SK-N-SH (cell line): ENCODE measurements at regions not wholly inside any gene's neighbourhood (a gene's known extent, or its start where the extent isn't known, plus 50 kb on each side); places are given as distances from the start of the nearest gene placed in this dataset.

Source experiments
- CTCF ChIA-PET: fragments of 300-600, 350-600 bp; formaldehyde crosslinking; extraction: SDS; loops from one replicate; lab custom pipeline; 2021; lab: Yijun Ruan, JAX
- POLR2A ChIA-PET: fragments of 350-600 bp; sonication (Branson Sonifier 250); formaldehyde crosslinking; extraction: SDS; loops from one replicate; lab custom pipeline; 2020; ENCODE audit warnings: antibody characterized with exemption, inconsistent platforms; lab: Yijun Ruan, JAX
- DNase-seq: peaks from one replicate; pipeline ENCODE4 v3.0.0; 2012
- H2AFZ ChIP-seq: fragments of 200-600 bp; sonication (generic); 2 replicates; pipeline ENCODE4 v1.8.1; 2016; ENCODE audit warnings: antibody characterized with exemption, mild to moderate bottlenecking, low read depth
- H3F3A ChIP-seq: fragments of 200-600 bp; sonication (generic); replicated peaks from 2 replicates; pipeline ENCODE3; 2016; ENCODE audit warnings: antibody characterized with exemption, mild to moderate bottlenecking; ENCODE audit not compliant: insufficient read depth
- H3K27ac ChIP-seq, 2 experiments: fragments of 200-500 bp in 1 of 2; fragments of 200-600 bp in 1 of 2; sonication (Bioruptor generic) in 1 of 2; sonication (generic), shearing (Covaris generic) in 1 of 2; 2 replicates each; pipeline versions ENCODE4 v1.5.1 to v1.6.1; 2014 to 2016; ENCODE audit warnings: low read depth in 2 of 2, inconsistent platforms in 1 of 2, low read length in 1 of 2, mild to moderate bottlenecking in 1 of 2, mixed read lengths in 1 of 2
- H3K27me3 ChIP-seq: fragments of 200-600 bp; sonication (generic), shearing (Covaris generic); 2 replicates; pipeline ENCODE4 v1.6.1; 2016; ENCODE audit warnings: mixed run types; ENCODE audit not compliant: insufficient read depth
- H3K36me3 ChIP-seq, 2 experiments: fragments of 200-500 bp in 1 of 2; fragments of 200-600 bp in 1 of 2; sonication (Bioruptor generic) in 1 of 2; sonication (generic) in 1 of 2; replicated peaks in 1 of 2; 2 replicates each; pipeline versions ENCODE3 to v1.5.1; 2014 to 2016; ENCODE audit warnings: low read length in 1 of 2, mild to moderate bottlenecking in 1 of 2; ENCODE audit not compliant: insufficient read depth in 2 of 2, control insufficient read depth in 1 of 2
- H3K4me1 ChIP-seq, 2 experiments: fragments of 200-500 bp in 1 of 2; fragments of 200-600 bp in 1 of 2; sonication (Bioruptor generic) in 1 of 2; sonication (generic), shearing (Covaris generic) in 1 of 2; 2 replicates each; pipeline versions ENCODE4 v1.5.1 to v1.6.1; 2014 to 2016; ENCODE audit warnings: low read depth in 1 of 2, low read length in 1 of 2, mixed run types in 1 of 2; ENCODE audit not compliant: insufficient read depth in 2 of 2, control insufficient read depth in 1 of 2
- H3K4me2 ChIP-seq: fragments of 200-600 bp; sonication (generic), shearing (Covaris generic); 2 replicates; pipeline ENCODE4 v1.6.1; 2017; ENCODE audit warnings: mixed run types
- H3K4me3 ChIP-seq, 2 experiments: fragments of 200-500 bp in 1 of 2; fragments of 200-600 bp in 1 of 2; sonication (Bioruptor generic) in 1 of 2; sonication (generic), shearing (Covaris generic) in 1 of 2; 2 replicates each; pipeline versions ENCODE4 v1.5.1 to v1.8.1; 2014 to 2016; ENCODE audit warnings: low read depth in 2 of 2, inconsistent platforms in 1 of 2, low read length in 1 of 2, mild to moderate bottlenecking in 1 of 2, mixed read lengths in 1 of 2, moderate library complexity in 1 of 2
- H3K79me2 ChIP-seq: fragments of 200-600 bp; sonication (generic); 2 replicates; pipeline ENCODE4 v1.8.1; 2017; ENCODE audit warnings: mild to moderate bottlenecking; ENCODE audit not compliant: insufficient read depth
- H3K9ac ChIP-seq: fragments of 200-600 bp; sonication (generic); 2 replicates; pipeline ENCODE4 v1.6.1; 2017; ENCODE audit warnings: mixed run types
- H3K9me2 ChIP-seq: fragments of 200-600 bp; sonication (generic); 2 replicates; pipeline ENCODE4 v1.6.1; 2017; ENCODE audit warnings: mixed run types
- H3K9me3 ChIP-seq: fragments of 200-600 bp; sonication (generic); 2 replicates; pipeline ENCODE4 v1.6.1; 2017; ENCODE audit warnings: mixed run types, mild to moderate bottlenecking, moderate library complexity
- H4K20me1 ChIP-seq: fragments of 200-600 bp; sonication (generic); 2 replicates; pipeline ENCODE4 v1.6.1; 2017; ENCODE audit warnings: mild to moderate bottlenecking, mixed run types; ENCODE audit not compliant: insufficient read depth
- ELF1 ChIP-seq: IDR thresholded peaks from 2 replicates; pipeline ENCODE4 v1.4.0; 2012
- FOXM1 ChIP-seq: IDR thresholded peaks from 2 replicates; pipeline ENCODE4 v1.4.0; 2012; ENCODE audit warnings: low read depth, mild to moderate bottlenecking
- GABPA ChIP-seq: IDR thresholded peaks from 2 replicates; pipeline ENCODE4 v1.4.0; 2012; ENCODE audit warnings: low read depth, mild to moderate bottlenecking
- NFIC ChIP-seq: IDR thresholded peaks from 2 replicates; pipeline ENCODE4 v1.4.0; 2012; ENCODE audit warnings: borderline replicate concordance
- NRF1 ChIP-seq: IDR thresholded peaks from 2 replicates; pipeline ENCODE4 v1.6.1; 2012; ENCODE audit warnings: low read depth, mild to moderate bottlenecking, low read length
- RAD21 ChIP-seq: IDR thresholded peaks from 2 replicates; pipeline ENCODE4 v1.6.1; 2012; ENCODE audit warnings: mild to moderate bottlenecking, low read length
- RCOR1 ChIP-seq: fragments of 150-350 bp; IDR thresholded peaks from 2 replicates; pipeline ENCODE4 v1.6.1; 2017; ENCODE audit warnings: antibody characterized with exemption, low read length
- SIN3A ChIP-seq: IDR thresholded peaks from 2 replicates; pipeline ENCODE4 v1.6.1; 2012; ENCODE audit warnings: low read depth, mild to moderate bottlenecking, low read length, moderate library complexity, borderline replicate concordance
- TCF12 ChIP-seq: IDR thresholded peaks from 2 replicates; pipeline ENCODE4 v1.4.0; 2012
- YY1 ChIP-seq: IDR thresholded peaks from 2 replicates; pipeline ENCODE4 v1.4.0; 2012; ENCODE audit warnings: low read depth, mild to moderate bottlenecking
- WGBS: methylation state at CpG from one replicate; pipeline ENCODE4 v1.1.6; 2017; ENCODE audit warnings: low lambda C conversion rate; 5-methylcytosine and 5-hydroxymethylcytosine counted together
- TF ChIP-seq, protein P1 (sequence below): IDR thresholded peaks from 2 replicates; pipeline ENCODE4 v1.4.0; 2012; ENCODE audit warnings: low read depth, borderline replicate concordance
- TF ChIP-seq, protein P2 (sequence below): IDR thresholded peaks from 2 replicates; pipeline ENCODE4 v1.4.0; 2012; ENCODE audit warnings: low read depth
- TF ChIP-seq, protein P3 (sequence below): IDR thresholded peaks from 2 replicates; pipeline ENCODE4; 2012
- TF ChIP-seq, protein P4 (sequence below): IDR thresholded peaks from 2 replicates; pipeline ENCODE4 v1.4.0; 2012; ENCODE audit warnings: low read depth, borderline replicate concordance

DNA sequence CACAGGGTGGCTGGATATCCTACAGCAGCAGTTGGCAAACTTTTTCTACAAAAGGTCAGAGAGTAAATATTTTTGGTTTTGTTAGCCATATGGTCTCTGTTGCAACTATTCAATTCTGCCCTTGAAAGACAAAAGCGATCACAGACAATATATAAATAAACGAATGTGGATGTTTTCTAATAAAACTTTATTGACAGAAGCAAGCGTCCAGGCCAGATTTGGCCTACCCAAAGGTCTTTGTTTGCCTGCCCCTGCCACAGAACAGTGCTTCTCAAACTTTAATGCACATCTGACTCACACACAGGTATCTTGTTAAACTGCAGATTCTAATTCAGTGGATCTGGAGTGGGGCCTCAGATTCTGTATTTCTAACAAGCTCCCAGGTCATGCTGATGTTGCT lies 621.4 kb upstream of the DIPK2B start (continued):
- TF ChIP-seq, protein P1, sequence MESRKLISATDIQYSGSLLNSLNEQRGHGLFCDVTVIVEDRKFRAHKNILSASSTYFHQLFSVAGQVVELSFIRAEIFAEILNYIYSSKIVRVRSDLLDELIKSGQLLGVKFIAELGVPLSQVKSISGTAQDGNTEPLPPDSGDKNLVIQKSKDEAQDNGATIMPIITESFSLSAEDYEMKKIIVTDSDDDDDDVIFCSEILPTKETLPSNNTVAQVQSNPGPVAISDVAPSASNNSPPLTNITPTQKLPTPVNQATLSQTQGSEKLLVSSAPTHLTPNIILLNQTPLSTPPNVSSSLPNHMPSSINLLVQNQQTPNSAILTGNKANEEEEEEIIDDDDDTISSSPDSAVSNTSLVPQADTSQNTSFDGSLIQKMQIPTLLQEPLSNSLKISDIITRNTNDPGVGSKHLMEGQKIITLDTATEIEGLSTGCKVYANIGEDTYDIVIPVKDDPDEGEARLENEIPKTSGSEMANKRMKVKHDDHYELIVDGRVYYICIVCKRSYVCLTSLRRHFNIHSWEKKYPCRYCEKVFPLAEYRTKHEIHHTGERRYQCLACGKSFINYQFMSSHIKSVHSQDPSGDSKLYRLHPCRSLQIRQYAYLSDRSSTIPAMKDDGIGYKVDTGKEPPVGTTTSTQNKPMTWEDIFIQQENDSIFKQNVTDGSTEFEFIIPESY = no peak
- TF ChIP-seq RAD21 (no peak), TCF12 (no peak), NFIC (no peak)

DNA sequence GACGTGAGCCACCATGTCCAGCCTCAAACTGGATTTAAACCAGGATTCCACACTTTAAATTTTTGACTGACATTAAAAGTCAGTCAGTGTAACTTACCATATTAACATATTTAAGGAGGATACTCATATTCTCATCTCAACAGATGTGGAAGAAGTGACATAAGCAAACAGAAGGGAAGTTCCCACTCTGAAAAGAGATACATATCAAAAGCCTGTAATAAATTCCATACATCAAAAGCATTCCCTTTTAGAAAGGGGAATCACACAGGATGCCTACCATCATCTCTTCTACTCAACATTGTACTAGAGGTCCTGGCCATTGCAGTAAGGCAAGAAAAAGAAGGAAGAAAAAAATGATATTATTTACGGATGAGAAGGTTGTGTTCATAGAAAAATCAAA lies 618.2 kb upstream of the DIPK2B start:
- peaks cover 8% of the 10 kb centered on the region for H3F3A ChIP-seq
- no peaks in the 10 kb centered on the region for H4K20me1 ChIP-seq
- H2AFZ ChIP-seq = no peak overlapping the region
- H3K9me2 ChIP-seq = no peaks in the 10 kb centered on the region
- ChIA-PET POLR2A (no interaction called here), CTCF (no interaction called here)
- no peak for DNase-seq
- peaks cover 0 to 5% of the 10 kb centered on the region in 2 experiments; a peak in 1 of 4 replicates for H3K4me1 ChIP-seq
- no peak for TF ChIP-seq ELF1
- H3K9me3 ChIP-seq = 0 out of 2 replicates have a peak, but pooled peaks cover 3% of the 10 kb centered on the region
- no peak overlapping the region for H3K9ac ChIP-seq
- H3K36me3 ChIP-seq = peaks cover 0 to 31% of the 10 kb centered on the region in 2 experiments
- peaks cover 92% of the 10 kb centered on the region for H3K79me2 ChIP-seq
- WGBS = 31% methylated on average over 2 of the region's 2 CpGs
- no peaks in the 10 kb centered on the region for H3K27me3 ChIP-seq
- no peak overlapping the region for H3K4me2 ChIP-seq
- H3K27ac ChIP-seq = no peak overlapping the region
- H3K4me3 ChIP-seq = no peak overlapping the region

DNA sequence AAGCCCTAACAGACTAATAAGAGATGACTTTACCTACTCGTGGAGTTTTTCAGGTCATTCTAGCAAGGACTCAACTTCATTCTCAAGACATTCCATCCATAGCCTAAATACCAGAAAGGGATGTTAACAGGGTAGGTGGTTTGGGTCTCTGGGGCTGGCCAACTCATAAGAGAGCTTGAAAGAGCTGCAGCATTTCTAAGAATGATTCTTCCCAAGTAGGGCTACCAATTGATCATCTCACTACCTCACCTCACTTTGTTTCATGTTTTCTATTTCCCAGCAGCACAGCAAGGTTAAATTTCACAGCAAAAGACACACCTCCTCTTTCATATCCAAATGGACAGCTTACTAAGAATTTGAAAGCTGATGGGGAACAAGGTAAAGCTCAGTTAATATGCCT lies 614.8 kb upstream of the DIPK2B start:
- no peak overlapping the region for H3K4me3 ChIP-seq
- H3K79me2 ChIP-seq = peaks cover 99% of the 10 kb centered on the region
- H3K9me2 ChIP-seq = no peaks in the 10 kb centered on the region
- H3K4me1 ChIP-seq = peaks cover 0 to 8% of the 10 kb centered on the region in 2 experiments; a peak in 2 of 4 replicates
- H3K4me2 ChIP-seq = no peak overlapping the region
- WGBS = 17% methylated on average over 1 of the region's 1 CpG
- 0 out of 2 replicates have a peak, but pooled peaks cover 3% of the 10 kb centered on the region for H3K9me3 ChIP-seq
- ChIA-PET CTCF (no interaction called here), POLR2A (no interaction called here)
- H3F3A ChIP-seq = no peaks in the 10 kb centered on the region
- no peaks in the 10 kb centered on the region for H3K27me3 ChIP-seq
- no peak overlapping the region for H3K9ac ChIP-seq
- H2AFZ ChIP-seq = no peak overlapping the region
- no peak for TF ChIP-seq SIN3A
- no peak for TF ChIP-seq NRF1
- no peak for TF ChIP-seq RCOR1
- TF ChIP-seq, protein P2, sequence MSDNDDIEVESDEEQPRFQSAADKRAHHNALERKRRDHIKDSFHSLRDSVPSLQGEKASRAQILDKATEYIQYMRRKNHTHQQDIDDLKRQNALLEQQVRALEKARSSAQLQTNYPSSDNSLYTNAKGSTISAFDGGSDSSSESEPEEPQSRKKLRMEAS = no peak
- TF ChIP-seq GABPA = no peak
- TF ChIP-seq, protein P3, sequence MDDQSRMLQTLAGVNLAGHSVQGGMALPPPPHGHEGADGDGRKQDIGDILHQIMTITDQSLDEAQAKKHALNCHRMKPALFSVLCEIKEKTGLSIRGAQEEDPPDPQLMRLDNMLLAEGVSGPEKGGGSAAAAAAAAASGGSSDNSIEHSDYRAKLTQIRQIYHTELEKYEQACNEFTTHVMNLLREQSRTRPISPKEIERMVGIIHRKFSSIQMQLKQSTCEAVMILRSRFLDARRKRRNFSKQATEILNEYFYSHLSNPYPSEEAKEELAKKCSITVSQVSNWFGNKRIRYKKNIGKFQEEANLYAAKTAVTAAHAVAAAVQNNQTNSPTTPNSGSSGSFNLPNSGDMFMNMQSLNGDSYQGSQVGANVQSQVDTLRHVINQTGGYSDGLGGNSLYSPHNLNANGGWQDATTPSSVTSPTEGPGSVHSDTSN = no peak
- no peak for TF ChIP-seq RAD21
- no peak for TF ChIP-seq TCF12
- TF ChIP-seq, protein P4, sequence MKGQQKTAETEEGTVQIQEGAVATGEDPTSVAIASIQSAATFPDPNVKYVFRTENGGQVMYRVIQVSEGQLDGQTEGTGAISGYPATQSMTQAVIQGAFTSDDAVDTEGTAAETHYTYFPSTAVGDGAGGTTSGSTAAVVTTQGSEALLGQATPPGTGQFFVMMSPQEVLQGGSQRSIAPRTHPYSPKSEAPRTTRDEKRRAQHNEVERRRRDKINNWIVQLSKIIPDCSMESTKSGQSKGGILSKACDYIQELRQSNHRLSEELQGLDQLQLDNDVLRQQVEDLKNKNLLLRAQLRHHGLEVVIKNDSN = no peak
- TF ChIP-seq, protein P1 = no peak
- TF ChIP-seq FOXM1 = no peak
- no peak for TF ChIP-seq YY1
- peaks cover 0 to 30% of the 10 kb centered on the region in 2 experiments for H3K36me3 ChIP-seq
- H4K20me1 ChIP-seq = no peaks in the 10 kb centered on the region
- H3K27ac ChIP-seq = no peak overlapping the region
- no peak for DNase-seq
